GM11168 (cell line): ENCODE measurements at regions not wholly inside any gene's neighbourhood (a gene's known extent, or its start where the extent isn't known, plus 50 kb on each side); places are given as distances from the start of the nearest gene placed in this dataset.

Experiments
- in situ Hi-C: fragments of 300-500 bp; cut with MboI; formaldehyde crosslinking; loops from one replicate; pipeline ENCODE4 v1.12.0; 2022; ENCODE audit warnings: low sequenced_read_pairs; ENCODE audit not compliant: unreplicated experiment

- in situ Hi-C loops, result no loop called here
Measured at GRCh38 chr4:36394352-36394903, 113.0 kb downstream of the DTHD1 start.

GRCh38 chr4:36399762-36400353 is 118.4 kb downstream of the DTHD1 start:
- in situ Hi-C loops, result loop anchor here (25.0 kb wide), 1 partner anchor 987 kb away; no protein-coding TSS in a partner anchor

GRCh38 chr4:36402008-36402758 is 120.8 kb downstream of the DTHD1 start:
- in situ Hi-C loops, result loop anchor here (25.0 kb wide), 1 partner anchor 985 kb away; no protein-coding TSS in a partner anchor

- in situ Hi-C loops, result loop anchor here (25.0 kb wide), 1 partner anchor 976 kb away; no protein-coding TSS in a partner anchor
Measured at GRCh38 chr4:36411338-36411737, 129.9 kb downstream of the DTHD1 start.

- in situ Hi-C loops, result loop anchor here (25.0 kb wide), 1 partner anchor 973 kb away; no protein-coding TSS in a partner anchor
Measured at GRCh38 chr4:36414248-36414647, 132.8 kb downstream of the DTHD1 start.

GRCh38 chr4:36417146-36417545 is 135.7 kb downstream of the DTHD1 start:
- in situ Hi-C loops, result loop anchor here (25.0 kb wide), 1 partner anchor 970 kb away; no protein-coding TSS in a partner anchor

GRCh38 chr4:36420111-36420679 is 138.8 kb downstream of the DTHD1 start:
- in situ Hi-C loops, result loop anchor here (25.0 kb wide), 1 partner anchor 967 kb away; no protein-coding TSS in a partner anchor

GRCh38 chr4:36422607-36423006 is 141.2 kb downstream of the DTHD1 start:
- in situ Hi-C loops, result loop anchor here (25.0 kb wide), 1 partner anchor 965 kb away; no protein-coding TSS in a partner anchor

GRCh38 chr4:36426741-36427140 is 145.3 kb downstream of the DTHD1 start:
- in situ Hi-C loops, result no loop called here

- in situ Hi-C loops, result no loop called here
Measured at GRCh38 chr4:36427696-36428095, 146.3 kb downstream of the DTHD1 start.

- in situ Hi-C loops, result no loop called here
Measured at GRCh38 chr4:36432586-36432985, 151.2 kb downstream of the DTHD1 start.

GRCh38 chr4:36439556-36439955 is 158.1 kb downstream of the DTHD1 start:
- in situ Hi-C loops, result no loop called here

GRCh38 chr4:36445480-36445879 is 164.1 kb downstream of the DTHD1 start:
- in situ Hi-C loops, result no loop called here

- in situ Hi-C loops, result no loop called here
Measured at GRCh38 chr4:36446275-36446674, 164.9 kb downstream of the DTHD1 start.

GRCh38 chr4:36461344-36461743 is 179.9 kb downstream of the DTHD1 start:
- in situ Hi-C loops, result no loop called here

GRCh38 chr4:36467670-36468069 is 186.3 kb downstream of the DTHD1 start:
- in situ Hi-C loops, result no loop called here

- in situ Hi-C loops, result no loop called here
Measured at GRCh38 chr4:36471903-36472302, 190.5 kb downstream of the DTHD1 start.

GRCh38 chr4:36476135-36476534 is 194.7 kb downstream of the DTHD1 start:
- in situ Hi-C loops, result no loop called here

GRCh38 chr4:36477861-36478260 is 196.4 kb downstream of the DTHD1 start:
- in situ Hi-C loops, result no loop called here

- in situ Hi-C loops, result no loop called here
Measured at GRCh38 chr4:36485885-36486284, 204.5 kb downstream of the DTHD1 start.

GRCh38 chr4:36489798-36490197 is 208.4 kb downstream of the DTHD1 start:
- in situ Hi-C loops, result no loop called here
